DND-41 (cell line): ENCODE measurements at regions not wholly inside any gene's neighbourhood (a gene's known extent, or its start where the extent isn't known, plus 50 kb on each side); places are given as distances from the start of the nearest gene placed in this dataset.
"Not testable (repeated sequence)": the region's sequence is repeated elsewhere in the genome, so short reads cannot be mapped to it uniquely, and the experiment has no call there.

Source experiments
- ATAC-seq: fragments of 200-7000 bp; cut with Tn5 transposase; 3 replicates; pipeline ENCODE4 v1.9.1; 2021; ENCODE audit warnings: low read depth; ENCODE audit not compliant: insufficient read depth
- DNase-seq: peaks from one replicate; pipeline ENCODE4 v3.0.0-alpha.2; 2020
- H2AFZ ChIP-seq: 2 replicates; pipeline ENCODE4 v1.6.0; 2012; ENCODE audit warnings: low read depth, low read length
- H3K27ac ChIP-seq: 2 replicates; pipeline ENCODE4 v1.5.1; 2012; ENCODE audit warnings: low read length, inconsistent platforms
- H3K27me3 ChIP-seq: fragments of 200-600 bp; sonication (generic); 2 replicates; pipeline ENCODE4 v1.6.0; 2012; ENCODE audit warnings: low read length, mild to moderate bottlenecking, inconsistent platforms; ENCODE audit not compliant: insufficient read depth, poor library complexity
- H3K36me3 ChIP-seq: 2 replicates; pipeline ENCODE4 v1.5.1; 2012; ENCODE audit warnings: low read length, inconsistent platforms; ENCODE audit not compliant: insufficient read depth
- H3K4me1 ChIP-seq: 2 replicates; pipeline ENCODE4 v1.5.1; 2012; ENCODE audit warnings: mild to moderate bottlenecking, low read length; ENCODE audit not compliant: insufficient read depth
- H3K4me2 ChIP-seq: 2 replicates; pipeline ENCODE4 v1.6.0; 2012; ENCODE audit warnings: mild to moderate bottlenecking, moderate library complexity, low read length, inconsistent platforms; ENCODE audit not compliant: insufficient read depth
- H3K4me3 ChIP-seq, 2 experiments: fragments of 200-600 bp in 1 of 2; shearing (Covaris generic) in 1 of 2; 2 replicates each; pipeline ENCODE4 v1.5.1; 2012 to 2016; ENCODE audit warnings: inconsistent platforms in 2 of 2, low read length in 2 of 2, mild to moderate bottlenecking in 2 of 2, low read depth in 1 of 2, moderate library complexity in 1 of 2
- H3K79me2 ChIP-seq: 2 replicates; pipeline ENCODE4 v1.6.0; 2012; ENCODE audit warnings: low read length, inconsistent platforms; ENCODE audit not compliant: insufficient read depth
- H3K9ac ChIP-seq: 2 replicates; pipeline ENCODE4 v1.6.0; 2012; ENCODE audit warnings: low read depth, mild to moderate bottlenecking, inconsistent platforms, low read length, moderate library complexity
- H3K9me3 ChIP-seq: 2 replicates; pipeline ENCODE4 v1.5.1; 2012; ENCODE audit warnings: low read length, moderate library complexity, mild to moderate bottlenecking, inconsistent platforms; ENCODE audit not compliant: insufficient read depth, severe bottlenecking
- H4K20me1 ChIP-seq: 2 replicates; pipeline ENCODE4 v1.6.0; 2012; ENCODE audit warnings: low read length; ENCODE audit not compliant: insufficient read depth
- EZH2 ChIP-seq: IDR thresholded peaks from 3 replicates; pipeline ENCODE4 v1.6.1; 2012; ENCODE audit warnings: borderline replicate concordance, low read depth, mild to moderate bottlenecking, moderate library complexity, low read length, inconsistent platforms; ENCODE audit not compliant: severe bottlenecking
- TF ChIP-seq, protein P1 (sequence below): IDR thresholded peaks from 2 replicates; pipeline ENCODE4 v1.5.1; 2012; ENCODE audit warnings: borderline replicate concordance, low read length, moderate library complexity, mild to moderate bottlenecking; ENCODE audit not compliant: poor library complexity, severe bottlenecking; ENCODE audit errors: extremely low read depth

DNA sequence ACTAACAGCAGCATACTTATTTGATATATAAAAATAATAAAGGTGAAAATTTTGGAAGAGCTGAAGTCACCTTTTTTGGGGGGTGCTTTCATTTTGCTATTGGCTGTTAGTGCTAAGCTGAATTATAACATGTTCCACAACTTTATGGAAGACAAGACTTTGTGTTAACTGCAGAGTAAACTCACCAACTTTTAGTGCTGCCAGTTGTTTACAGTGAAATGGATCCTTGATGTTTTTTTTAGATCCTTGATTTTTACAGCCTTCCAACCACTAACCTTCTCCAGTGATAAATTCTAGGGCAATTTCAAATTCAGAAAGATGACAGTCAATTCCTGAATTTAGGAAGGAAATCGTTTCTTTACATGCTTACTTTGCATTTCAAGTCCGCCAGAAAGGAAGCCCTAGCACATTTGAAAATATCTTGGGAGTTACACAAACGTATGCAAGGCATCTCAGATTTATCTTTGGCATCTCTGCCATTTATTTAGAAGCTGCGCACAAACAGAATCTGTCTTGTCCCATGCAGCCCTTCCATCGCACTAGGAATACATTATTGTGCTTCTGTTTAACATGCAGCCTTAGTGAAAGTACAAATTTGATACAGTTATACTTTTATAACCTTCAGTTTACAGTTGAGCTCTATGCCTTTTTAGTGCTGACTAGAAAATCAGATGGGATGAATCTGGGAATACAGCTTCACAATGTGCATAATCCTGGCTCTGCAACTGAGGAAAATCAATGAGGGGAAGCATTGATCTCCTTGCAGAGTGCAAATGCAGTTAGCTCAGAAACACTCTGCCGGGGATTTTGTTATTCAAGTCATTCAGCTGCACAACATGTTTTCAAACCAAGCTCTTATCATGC, 142.4 kb upstream of the ZNF608 start:
- peak overlapping the region; percentile 42 for H3K27ac ChIP-seq
- no peak overlapping the region for H3K4me2 ChIP-seq
- no peaks in the 10 kb centered on the region for H3K27me3 ChIP-seq
- no peak overlapping the region for H3K4me3 ChIP-seq
- TF ChIP-seq, protein P1, sequence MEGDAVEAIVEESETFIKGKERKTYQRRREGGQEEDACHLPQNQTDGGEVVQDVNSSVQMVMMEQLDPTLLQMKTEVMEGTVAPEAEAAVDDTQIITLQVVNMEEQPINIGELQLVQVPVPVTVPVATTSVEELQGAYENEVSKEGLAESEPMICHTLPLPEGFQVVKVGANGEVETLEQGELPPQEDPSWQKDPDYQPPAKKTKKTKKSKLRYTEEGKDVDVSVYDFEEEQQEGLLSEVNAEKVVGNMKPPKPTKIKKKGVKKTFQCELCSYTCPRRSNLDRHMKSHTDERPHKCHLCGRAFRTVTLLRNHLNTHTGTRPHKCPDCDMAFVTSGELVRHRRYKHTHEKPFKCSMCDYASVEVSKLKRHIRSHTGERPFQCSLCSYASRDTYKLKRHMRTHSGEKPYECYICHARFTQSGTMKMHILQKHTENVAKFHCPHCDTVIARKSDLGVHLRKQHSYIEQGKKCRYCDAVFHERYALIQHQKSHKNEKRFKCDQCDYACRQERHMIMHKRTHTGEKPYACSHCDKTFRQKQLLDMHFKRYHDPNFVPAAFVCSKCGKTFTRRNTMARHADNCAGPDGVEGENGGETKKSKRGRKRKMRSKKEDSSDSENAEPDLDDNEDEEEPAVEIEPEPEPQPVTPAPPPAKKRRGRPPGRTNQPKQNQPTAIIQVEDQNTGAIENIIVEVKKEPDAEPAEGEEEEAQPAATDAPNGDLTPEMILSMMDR = no peak
- TF ChIP-seq EZH2 = no peak
- peaks cover 37% of the 10 kb centered on the region for H3K4me1 ChIP-seq
- H3K9ac ChIP-seq = no peak overlapping the region
- no peaks in the 10 kb centered on the region for H3K36me3 ChIP-seq
- H2AFZ ChIP-seq = peak overlapping the region; percentile 33; the same call in 1 of the 2 replicates
- ATAC-seq (no peak), DNase-seq (no peak)
- no peaks in the 10 kb centered on the region for H4K20me1 ChIP-seq
- no peaks in the 10 kb centered on the region for H3K79me2 ChIP-seq
- no peaks in the 10 kb centered on the region for H3K9me3 ChIP-seq

DNA sequence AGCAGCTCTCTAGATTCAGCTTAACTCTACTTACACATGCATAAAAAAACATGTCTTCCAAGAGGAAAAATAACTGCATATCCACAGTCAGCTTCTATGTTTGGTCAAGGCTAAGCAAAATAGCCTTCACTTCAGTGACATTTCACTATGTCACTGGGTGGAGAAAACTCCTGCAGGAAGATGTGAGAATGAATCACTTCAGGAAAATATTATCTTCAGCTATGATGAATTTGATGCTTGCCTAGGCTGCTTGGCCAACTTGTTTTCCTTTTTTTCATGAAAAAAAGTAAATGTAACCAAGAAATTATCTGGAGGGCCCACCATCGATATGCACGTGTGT, 143.0 kb upstream of the ZNF608 start:
- H3K27ac ChIP-seq = peak overlapping the region; percentile 42; the same call in 1 of the 2 replicates
- ATAC-seq = no peak
- TF ChIP-seq, protein P1 = no peak
- no peak for TF ChIP-seq EZH2
- H3K79me2 ChIP-seq = no peaks in the 10 kb centered on the region
- H3K36me3 ChIP-seq = no peaks in the 10 kb centered on the region
- no peak overlapping the region for H3K4me2 ChIP-seq
- no peak overlapping the region for H3K9ac ChIP-seq
- H3K27me3 ChIP-seq = no peaks in the 10 kb centered on the region
- H4K20me1 ChIP-seq = no peaks in the 10 kb centered on the region
- H3K9me3 ChIP-seq = no peaks in the 10 kb centered on the region
- DNase-seq = no peak
- H2AFZ ChIP-seq = no peak overlapping the region
- H3K4me1 ChIP-seq = peaks cover 37% of the 10 kb centered on the region
- no peak overlapping the region for H3K4me3 ChIP-seq

DNA sequence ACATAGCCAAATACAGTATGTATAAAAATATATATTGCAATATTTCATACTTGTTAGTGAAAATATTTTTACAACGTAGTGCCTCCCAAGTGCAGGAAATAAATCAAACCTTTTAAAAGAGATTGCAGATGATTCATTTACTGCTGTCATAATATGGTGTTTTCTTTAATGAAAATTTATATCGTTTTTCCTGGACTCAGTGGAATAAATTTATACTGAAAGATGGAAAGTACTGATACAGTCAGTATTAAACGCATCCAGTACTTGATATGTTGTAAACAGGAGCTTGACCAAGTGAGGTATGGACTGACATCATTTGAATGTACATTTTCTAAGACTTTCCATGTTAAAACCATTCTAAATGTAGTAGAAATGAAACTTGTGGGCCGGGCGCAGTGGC, 143.4 kb upstream of the ZNF608 start:
- no peak for DNase-seq
- H3K4me3 ChIP-seq = no peak overlapping the region
- H3K4me1 ChIP-seq = peaks cover 39% of the 10 kb centered on the region
- H3K79me2 ChIP-seq = no peaks in the 10 kb centered on the region
- no peak for TF ChIP-seq EZH2
- TF ChIP-seq, protein P1 = no peak
- H3K27ac ChIP-seq = no peak overlapping the region
- no peaks in the 10 kb centered on the region for H3K27me3 ChIP-seq
- H3K9me3 ChIP-seq = no peaks in the 10 kb centered on the region
- no peak for ATAC-seq
- H2AFZ ChIP-seq = no peak overlapping the region
- no peaks in the 10 kb centered on the region for H4K20me1 ChIP-seq
- H3K36me3 ChIP-seq = no peaks in the 10 kb centered on the region
- no peak overlapping the region for H3K4me2 ChIP-seq
- no peak overlapping the region for H3K9ac ChIP-seq

DNA sequence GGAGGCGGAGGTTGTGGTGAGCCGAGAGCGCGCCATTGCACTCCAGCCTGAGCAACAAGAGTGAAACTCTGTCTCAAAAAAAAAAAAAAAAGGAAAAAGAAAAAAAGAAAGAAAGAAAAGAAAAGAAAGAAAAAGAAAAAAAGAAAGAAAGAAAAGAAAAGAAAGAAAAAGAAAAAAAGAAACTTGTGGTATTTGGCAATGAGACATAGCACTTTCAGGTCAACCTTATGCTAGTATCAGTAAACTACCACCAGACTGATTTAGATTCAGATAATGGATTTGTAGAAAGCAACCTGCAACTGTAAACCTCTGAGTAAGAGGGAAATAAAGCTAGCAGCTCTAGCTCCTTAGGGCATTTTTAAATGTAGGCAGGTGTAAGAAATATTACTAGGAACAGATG, 144.0 kb upstream of the ZNF608 start:
- not testable (repeated sequence) for H3K9me3 ChIP-seq, H3K4me3 ChIP-seq, H3K79me2 ChIP-seq, ATAC-seq, H3K27ac ChIP-seq, H3K4me2 ChIP-seq, H3K9ac ChIP-seq, DNase-seq, H4K20me1 ChIP-seq, H3K36me3 ChIP-seq, H2AFZ ChIP-seq, H3K27me3 ChIP-seq
- H3K4me1 ChIP-seq = peaks cover 45% of the 10 kb centered on the region
